Tibial nerve (tissue), 4 donors: ENCODE measurements at regions not wholly inside any gene's neighbourhood (a gene's known extent, or its start where the extent isn't known, plus 50 kb on each side); places are given as distances from the start of the nearest gene placed in this dataset.

Experiments
- CTCF ChIP-seq, 5 experiments: fragments of 200-600 bp in 3 of 5; fragments of 450-650 bp in 2 of 5; sonication (generic) in 3 of 5; IDR thresholded peaks; one replicate each; pipeline ENCODE4 v1.5.1; 2016 to 2019; ENCODE audit warnings: antibody characterized with exemption in 5 of 5, mild to moderate bottlenecking in 3 of 5, moderate library complexity in 2 of 5
- EP300 ChIP-seq, 2 donors: sonication (generic); formaldehyde crosslinking; IDR thresholded peaks; one replicate each; pipeline ENCODE4 v1.6.1; 2017; ENCODE audit warnings: antibody characterized with exemption in 2 of 2, mild to moderate bottlenecking in 1 of 2
- POLR2A ChIP-seq, 2 donors: fragments of 450-650 bp; IDR thresholded peaks; one replicate each; pipeline ENCODE4 v1.6.1; 2017; ENCODE audit warnings: antibody characterized with exemption in 2 of 2, mild to moderate bottlenecking in 2 of 2, moderate library complexity in 2 of 2

- no peak for TF ChIP-seq CTCF (IDR thresholded peaks at IDR 0.05)
- TF ChIP-seq POLR2A (IDR thresholded peaks at IDR 0.05): no peak
- TF ChIP-seq EP300 (IDR thresholded peaks at IDR 0.05): no peak
Observed at GRCh38 chr4:154928640-154929257, 147.7 kb downstream of the RBM46 start.
